Neural crest cell (in vitro differentiated cells): ENCODE measurements at regions not wholly inside any gene's neighbourhood (a gene's known extent, or its start where the extent isn't known, plus 50 kb on each side); places are given as distances from the start of the nearest gene placed in this dataset.

Source experiments
- DNase-seq: peaks from one replicate; pipeline ENCODE4 v3.0.0; 2021; ENCODE audit warnings: low read depth, mixed read lengths, low spot score
- H3K27ac Mint-ChIP-seq: one replicate; pipeline ENCODE4 v1.8.0; 2021; ENCODE audit warnings: mild to moderate bottlenecking, mixed read lengths; ENCODE audit not compliant: unreplicated experiment
- H3K27me3 Mint-ChIP-seq: 2 replicates; pipeline ENCODE4 v1.8.0; 2021; ENCODE audit warnings: low read depth, mild to moderate bottlenecking, mixed read lengths
- H3K36me3 Mint-ChIP-seq: 2 replicates; pipeline ENCODE4 v1.8.0; 2021; ENCODE audit warnings: low read depth, mild to moderate bottlenecking, mixed read lengths
- H3K4me1 Mint-ChIP-seq: 2 replicates; pipeline ENCODE4 v1.8.0; 2021; ENCODE audit warnings: mixed read lengths
- H3K4me3 Mint-ChIP-seq: one replicate; pipeline ENCODE4 v1.8.0; 2021; ENCODE audit warnings: mild to moderate bottlenecking, mixed read lengths
- H3K9me3 Mint-ChIP-seq: 2 replicates; pipeline ENCODE4 v1.8.0; 2021; ENCODE audit warnings: mixed read lengths
- TF ChIP-seq, protein P1 (sequence below): fragments of 200-600 bp; sonication (generic); conservative IDR thresholded peaks from 2 replicates; pipeline ENCODE4 v1.5.0; 2021; ENCODE audit warnings: antibody characterized with exemption, mild to moderate bottlenecking

DNA sequence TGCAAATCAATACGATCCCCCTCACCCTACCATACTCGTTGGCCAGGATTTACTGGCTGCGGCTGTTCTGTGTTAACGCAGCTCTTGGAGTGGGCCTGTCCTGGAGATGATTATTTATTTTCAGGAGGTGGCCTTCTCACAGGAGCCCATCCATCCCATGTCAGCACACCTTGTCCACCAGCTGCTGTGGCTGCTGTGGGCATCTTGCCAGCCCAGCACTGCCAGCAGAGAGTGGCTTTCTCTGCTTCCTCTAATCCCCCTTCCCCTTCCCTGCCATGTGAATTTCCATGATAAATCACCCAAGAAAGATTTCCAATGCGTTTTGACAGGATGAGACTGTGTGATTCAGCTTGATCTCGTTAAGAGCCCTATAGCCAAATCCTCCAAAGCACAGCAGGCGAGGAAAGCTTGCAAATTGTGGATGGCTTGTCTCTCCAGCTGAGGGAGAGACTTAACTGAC lies 309.1 kb upstream of the C11orf87 start:
- Mint-ChIP-seq H3K9me3 (no peaks in the 10 kb centered on the region), H3K4me3 (no peak overlapping the region), H3K36me3 (no peaks in the 10 kb centered on the region), H3K27me3 (no peaks in the 10 kb centered on the region), H3K4me1 (peaks cover 8% of the 10 kb centered on the region), H3K27ac (no peak overlapping the region)
- TF ChIP-seq, protein P1, sequence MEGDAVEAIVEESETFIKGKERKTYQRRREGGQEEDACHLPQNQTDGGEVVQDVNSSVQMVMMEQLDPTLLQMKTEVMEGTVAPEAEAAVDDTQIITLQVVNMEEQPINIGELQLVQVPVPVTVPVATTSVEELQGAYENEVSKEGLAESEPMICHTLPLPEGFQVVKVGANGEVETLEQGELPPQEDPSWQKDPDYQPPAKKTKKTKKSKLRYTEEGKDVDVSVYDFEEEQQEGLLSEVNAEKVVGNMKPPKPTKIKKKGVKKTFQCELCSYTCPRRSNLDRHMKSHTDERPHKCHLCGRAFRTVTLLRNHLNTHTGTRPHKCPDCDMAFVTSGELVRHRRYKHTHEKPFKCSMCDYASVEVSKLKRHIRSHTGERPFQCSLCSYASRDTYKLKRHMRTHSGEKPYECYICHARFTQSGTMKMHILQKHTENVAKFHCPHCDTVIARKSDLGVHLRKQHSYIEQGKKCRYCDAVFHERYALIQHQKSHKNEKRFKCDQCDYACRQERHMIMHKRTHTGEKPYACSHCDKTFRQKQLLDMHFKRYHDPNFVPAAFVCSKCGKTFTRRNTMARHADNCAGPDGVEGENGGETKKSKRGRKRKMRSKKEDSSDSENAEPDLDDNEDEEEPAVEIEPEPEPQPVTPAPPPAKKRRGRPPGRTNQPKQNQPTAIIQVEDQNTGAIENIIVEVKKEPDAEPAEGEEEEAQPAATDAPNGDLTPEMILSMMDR = no peak
- DNase-seq = no peak

DNA sequence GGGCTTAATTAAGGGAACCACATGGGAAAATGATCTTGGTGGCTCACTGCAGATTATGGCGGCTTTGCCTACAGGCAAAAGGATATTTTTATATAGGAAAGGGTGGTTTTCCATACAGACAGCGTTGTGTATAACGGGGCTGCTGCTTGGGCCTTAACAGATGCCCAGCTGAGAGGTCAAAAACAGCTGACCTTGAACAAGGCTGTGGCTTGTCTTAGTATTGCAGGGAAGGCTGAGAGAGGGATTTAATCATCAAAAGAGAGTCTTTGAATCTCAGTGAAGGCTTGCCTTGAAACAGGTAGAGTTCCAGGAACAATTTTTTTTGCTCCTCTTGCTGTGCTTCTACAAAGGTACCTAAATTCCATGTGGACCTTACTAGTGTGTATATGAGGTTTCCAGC lies 301.6 kb upstream of the C11orf87 start:
- TF ChIP-seq, protein P1 = no peak
- Mint-ChIP-seq H3K9me3 (no peaks in the 10 kb centered on the region), H3K4me3 (no peak overlapping the region), H3K4me1 (peaks cover 13% of the 10 kb centered on the region), H3K27me3 (no peaks in the 10 kb centered on the region), H3K27ac (no peak overlapping the region), H3K36me3 (no peaks in the 10 kb centered on the region)
- no peak for DNase-seq

DNA sequence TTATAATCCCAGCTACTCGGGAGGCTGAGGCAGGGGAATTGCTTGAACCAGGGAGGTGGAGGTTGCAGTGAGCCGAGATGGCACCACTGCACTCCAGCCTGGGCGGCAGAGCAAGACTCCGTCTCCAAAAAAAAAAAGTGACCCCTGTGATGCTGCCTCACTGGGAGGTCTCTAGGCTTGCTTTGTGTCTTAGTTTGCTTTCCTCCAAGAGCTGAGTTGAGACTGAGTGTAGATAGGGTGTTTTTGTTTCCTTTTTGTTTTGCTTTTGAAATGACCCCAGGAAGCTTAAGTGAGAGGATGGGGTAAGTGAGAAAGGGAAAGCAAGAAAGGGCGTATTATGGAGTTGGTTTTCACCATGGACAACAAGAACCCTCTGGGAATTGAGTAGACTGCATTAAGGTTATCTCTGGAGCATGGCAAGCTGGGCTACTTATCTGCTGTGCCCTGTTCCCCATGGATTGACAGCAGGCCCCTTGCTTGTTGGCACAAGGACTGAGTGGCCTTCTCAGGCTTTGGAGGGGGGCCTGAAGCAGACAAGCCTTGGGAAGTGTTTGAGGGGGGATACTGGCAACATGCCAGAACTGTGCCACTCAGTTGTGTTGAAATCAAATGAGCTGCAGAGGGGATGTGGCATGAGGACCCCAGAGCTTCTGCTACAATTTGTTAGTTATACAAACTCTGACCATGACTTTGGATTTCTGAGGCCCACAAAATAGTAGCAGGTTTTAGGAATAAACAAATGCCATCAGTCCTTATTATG lies 300.6 kb upstream of the C11orf87 start:
- TF ChIP-seq, protein P1 = no peak
- no peak overlapping the region for H3K4me3 Mint-ChIP-seq
- no peaks in the 10 kb centered on the region for H3K27me3 Mint-ChIP-seq
- DNase-seq = no peak
- no peaks in the 10 kb centered on the region for H3K36me3 Mint-ChIP-seq
- peaks cover 13% of the 10 kb centered on the region for H3K4me1 Mint-ChIP-seq
- H3K9me3 Mint-ChIP-seq = no peaks in the 10 kb centered on the region
- H3K27ac Mint-ChIP-seq = no peak overlapping the region

DNA sequence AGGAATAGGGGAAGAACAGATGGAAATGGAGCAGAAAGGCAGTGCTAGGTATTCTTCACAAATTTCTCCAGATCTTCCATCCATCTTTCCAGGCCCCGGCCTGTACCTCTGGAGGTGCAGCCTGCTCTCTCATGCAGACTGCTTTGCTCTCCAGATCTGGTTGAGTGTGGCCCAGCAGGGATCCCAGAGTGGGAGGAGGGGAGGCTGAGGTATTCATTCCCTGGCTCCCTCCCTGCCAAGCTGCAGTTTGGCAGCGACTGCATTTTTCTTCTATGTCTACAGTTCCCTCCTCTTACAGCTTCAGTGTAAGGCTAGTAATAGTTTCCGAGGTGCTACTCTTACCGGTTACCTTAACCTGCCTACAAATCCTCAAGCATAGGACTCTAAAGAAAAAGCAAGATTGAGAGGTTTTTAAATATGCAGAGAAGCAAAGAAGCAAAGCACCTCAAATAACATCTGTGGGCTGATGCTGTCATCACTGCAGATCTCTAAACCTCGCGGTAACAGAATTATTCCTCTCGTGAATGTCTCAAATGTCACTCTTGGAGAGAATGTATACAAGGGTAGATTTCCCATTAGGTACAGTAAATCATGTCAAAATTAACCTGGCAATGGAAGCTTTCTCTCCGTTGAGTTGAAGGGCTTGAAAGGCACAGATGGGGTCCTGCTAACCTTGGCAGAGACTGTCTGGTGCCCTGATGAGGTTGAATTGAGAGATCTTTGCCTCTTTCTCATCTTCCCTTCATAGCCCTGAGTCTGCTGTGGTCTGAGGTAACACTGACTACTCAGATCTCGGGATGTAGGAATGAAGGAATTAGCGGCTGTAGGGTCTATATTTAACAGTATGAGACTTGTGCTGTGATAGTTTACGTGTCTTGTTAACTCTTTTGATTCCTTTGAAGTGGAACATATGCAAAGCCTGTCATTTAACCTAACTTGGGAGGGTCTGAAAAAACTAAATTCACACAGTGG lies 297.9 kb upstream of the C11orf87 start:
- H3K4me1 Mint-ChIP-seq = peaks cover 13% of the 10 kb centered on the region
- no peak for DNase-seq
- H3K27me3 Mint-ChIP-seq = no peaks in the 10 kb centered on the region
- no peaks in the 10 kb centered on the region for H3K9me3 Mint-ChIP-seq
- TF ChIP-seq, protein P1 = no peak
- no peaks in the 10 kb centered on the region for H3K36me3 Mint-ChIP-seq
- no peak overlapping the region for H3K27ac Mint-ChIP-seq
- no peak overlapping the region for H3K4me3 Mint-ChIP-seq

DNA sequence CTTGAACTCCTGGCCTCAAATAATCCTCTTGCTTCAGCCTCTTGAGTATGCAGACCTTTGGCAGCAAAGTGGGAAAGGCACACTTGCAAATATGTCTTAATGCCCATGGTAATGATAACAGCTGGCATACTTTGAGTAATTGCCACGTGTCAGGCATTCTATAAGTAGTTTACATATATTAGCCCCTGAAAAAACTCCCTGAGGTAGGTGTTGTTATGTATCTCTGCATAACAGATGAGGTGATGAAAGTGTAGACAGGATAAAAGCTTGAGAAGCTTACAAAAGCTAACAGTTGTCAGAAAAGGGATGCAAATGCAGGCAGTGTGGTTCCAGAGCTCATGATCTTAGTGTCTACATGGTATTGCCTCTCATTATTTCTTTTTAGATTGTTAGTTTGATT lies 291.1 kb upstream of the C11orf87 start:
- H3K4me3 Mint-ChIP-seq = no peak overlapping the region
- H3K9me3 Mint-ChIP-seq = peaks cover 5% of the 10 kb centered on the region
- no peaks in the 10 kb centered on the region for H3K36me3 Mint-ChIP-seq
- H3K27ac Mint-ChIP-seq = no peak overlapping the region
- H3K4me1 Mint-ChIP-seq = no peaks in the 10 kb centered on the region
- no peak for DNase-seq
- TF ChIP-seq, protein P1 = no peak
- H3K27me3 Mint-ChIP-seq = no peaks in the 10 kb centered on the region
